CD4-positive, alpha-beta T cell treated with Interleukin-6 for 4 hours (primary cell): ENCODE measurements at regions not wholly inside any gene's neighbourhood (a gene's known extent, or its start where the extent isn't known, plus 50 kb on each side); places are given as distances from the start of the nearest gene placed in this dataset.

Source experiments
- DNase-seq: peaks from one replicate; pipeline ENCODE4 v3.0.0-alpha.2; 2020; ENCODE audit warnings: mixed read lengths

- no peak for DNase-seq
Observed at GRCh38 chr13:106623799-106624460, 56.0 kb upstream of the ARGLU1 start.

GRCh38 chr13:106621833-106622232, 53.9 kb upstream of the ARGLU1 start:
- DNase-seq: no peak

DNA sequence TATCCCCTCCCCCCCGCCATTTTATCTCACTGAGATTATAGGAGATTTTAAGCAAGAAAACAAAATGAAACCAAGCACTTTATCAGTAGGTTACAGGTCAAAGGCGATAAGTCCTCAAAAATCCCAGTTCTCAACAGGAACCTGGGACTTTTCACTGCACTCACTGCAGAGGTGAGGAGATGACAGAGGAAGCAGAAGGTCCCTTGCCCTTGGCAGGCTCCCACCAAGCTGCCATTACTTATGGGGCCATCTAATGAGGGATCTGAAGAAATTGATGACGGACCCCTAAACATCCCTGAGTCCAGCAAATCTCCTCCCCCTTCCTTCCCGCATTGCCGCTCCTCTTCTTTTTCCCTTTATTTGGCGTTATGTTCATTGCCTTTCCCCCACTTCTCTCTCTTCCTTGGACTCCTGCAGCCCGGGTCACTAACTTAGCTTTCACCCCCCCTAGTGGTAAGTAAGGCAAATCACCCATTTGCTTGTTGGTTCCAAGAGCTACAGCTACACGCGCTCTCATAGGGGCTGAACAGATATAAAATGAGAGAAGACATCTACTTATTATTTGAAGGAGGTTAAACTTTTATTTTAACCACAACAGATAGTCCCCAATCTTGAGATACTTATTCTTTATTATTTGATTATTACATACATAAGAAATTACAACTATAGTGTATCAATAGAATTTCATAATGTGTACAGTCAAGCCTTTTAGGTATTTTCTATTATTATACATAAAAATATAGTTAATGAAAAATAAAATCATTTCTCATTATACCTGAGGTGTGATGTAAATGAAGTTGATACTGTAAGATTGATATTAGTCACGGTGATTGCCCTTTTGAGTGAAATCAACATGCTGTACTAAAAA, 52.0 kb upstream of the ARGLU1 start:
- DNase-seq: no peak
